NCI-H1436 treated with DMSO at 0.1 percent for 48 hours (cell line): ENCODE measurements at regions not wholly inside any gene's neighbourhood (a gene's known extent, or its start where the extent isn't known, plus 50 kb on each side); places are given as distances from the start of the nearest gene placed in this dataset.

Experiments used
- DNase-seq: peaks from one replicate; lab custom pipeline; 2025; lab: John Stamatoyannopoulos, UW

DNA sequence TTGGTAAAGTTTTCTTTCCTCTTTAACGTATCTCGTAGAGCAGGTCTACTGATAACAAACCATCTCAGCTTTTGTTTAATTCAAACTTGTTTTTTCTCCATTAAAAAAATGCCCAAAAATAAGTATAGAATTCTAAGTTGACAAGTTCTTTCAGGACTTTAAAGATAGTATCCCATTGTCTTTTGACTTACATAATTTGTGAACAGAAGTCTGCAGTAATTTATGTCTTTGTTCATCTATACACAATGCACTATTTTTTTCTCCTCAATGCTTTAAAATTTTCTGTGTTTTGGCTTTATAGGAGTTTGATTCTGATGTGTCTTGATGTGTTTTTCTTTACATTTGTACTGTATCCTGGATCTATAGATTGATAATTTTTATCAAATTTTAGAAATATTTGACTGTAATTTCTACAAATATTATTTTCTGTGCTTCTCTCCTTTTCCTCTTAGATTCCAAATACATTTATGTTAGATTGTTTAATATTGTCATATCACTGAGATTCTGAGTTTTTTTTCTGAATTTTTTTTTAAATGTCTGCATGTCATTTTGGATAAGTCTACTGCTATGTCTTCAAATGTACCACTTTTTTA is 143.3 kb downstream of the FTCDNL1 start:
- no peak for DNase-seq

DNA sequence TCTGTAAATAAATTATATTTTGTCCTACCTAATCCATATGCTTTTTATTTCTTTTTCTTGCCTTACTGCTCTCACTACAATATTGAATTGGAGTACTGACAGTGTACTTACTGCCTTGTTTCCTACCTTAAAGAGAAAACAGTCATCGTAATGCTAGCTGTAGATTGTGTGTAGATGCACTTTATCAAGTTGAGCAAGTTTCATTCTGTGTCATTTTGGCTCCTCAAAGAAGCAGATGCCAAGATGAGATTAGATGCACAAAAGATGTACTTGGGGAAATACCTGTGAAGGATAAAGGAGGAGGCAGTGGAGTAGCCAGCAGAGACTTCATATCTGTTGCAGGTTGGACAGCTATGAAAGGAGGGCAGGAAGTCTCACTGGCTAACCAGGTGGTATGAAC is 145.5 kb downstream of the FTCDNL1 start:
- DNase-seq = no peak

DNA sequence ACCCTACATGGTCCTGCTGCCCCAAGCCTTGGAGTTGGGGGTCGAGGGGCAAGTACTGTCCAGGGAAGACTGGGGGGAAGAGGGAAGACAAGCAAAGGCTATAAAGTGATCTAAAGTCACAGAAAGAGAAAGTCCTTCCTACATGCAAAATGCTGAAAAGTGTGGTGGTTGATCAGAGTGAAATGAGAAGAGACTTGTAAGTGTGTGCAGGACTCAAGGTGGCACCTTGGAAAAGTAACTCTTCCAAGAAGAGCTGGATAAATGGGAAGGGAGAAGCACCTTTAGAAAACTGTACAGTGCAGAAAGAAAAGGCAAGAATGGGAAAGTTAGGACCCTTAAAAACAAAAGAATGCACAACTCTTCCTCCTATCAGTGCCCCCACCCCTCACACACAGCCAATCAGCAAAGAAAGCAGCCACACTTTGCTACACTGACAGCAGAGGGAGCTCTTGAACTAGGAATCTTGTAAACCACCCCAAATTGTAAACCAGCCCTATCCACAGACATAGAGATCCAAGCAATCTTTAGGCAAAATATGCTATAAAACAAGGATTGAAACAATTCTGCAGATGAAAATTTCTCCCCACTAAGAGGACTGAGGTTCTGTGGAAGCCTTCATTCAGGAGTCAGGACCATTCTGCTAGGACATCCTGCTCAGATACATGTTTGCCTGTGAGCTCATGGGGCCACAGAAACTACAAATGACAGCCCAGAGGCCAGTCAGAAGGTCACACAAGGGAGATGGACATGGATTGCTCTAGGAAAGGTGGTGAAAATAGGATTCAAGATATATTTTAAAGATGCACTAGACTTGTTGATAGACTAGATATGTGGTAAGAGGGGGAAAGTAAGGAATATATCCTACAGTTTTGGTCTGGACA is 146.4 kb downstream of the FTCDNL1 start:
- DNase-seq = no peak

DNA sequence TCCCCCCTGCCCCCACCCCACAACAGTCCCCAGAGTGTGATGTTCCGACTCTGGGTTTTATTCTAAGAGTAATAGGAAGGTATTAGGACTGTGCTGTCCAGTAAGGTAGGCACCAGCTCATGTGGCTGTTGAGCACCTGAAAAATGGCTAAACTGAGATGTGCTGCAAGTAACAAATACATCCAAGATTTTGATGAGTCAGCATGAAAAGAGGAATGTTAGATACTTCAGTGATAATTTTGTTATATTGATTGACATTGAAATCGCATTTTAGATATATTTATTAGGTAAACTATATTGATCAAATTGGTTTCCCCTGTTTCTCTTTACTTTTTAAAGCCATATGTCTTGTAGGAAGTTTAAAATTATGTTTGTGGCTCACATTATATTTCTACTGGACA is 147.8 kb downstream of the FTCDNL1 start:
- DNase-seq = no peak

DNA sequence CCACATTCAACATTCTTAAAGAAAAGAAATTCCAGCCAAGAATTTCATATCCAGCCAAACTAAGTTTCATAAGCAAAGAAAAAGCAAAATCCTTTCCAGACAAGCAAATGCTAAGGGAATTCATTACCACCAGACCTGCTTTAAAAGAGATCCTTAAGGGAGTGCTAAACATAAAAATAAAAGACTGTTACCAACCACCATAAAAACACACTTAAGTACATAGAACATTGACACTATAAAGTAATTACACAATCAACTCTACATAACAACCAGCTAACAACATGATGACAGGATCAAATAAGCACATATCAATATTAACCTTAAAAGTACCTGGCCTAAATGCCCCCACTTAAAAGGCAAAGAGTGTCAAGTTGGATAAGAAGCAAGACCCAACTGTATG is 153.5 kb downstream of the FTCDNL1 start:
- DNase-seq = no peak

DNA sequence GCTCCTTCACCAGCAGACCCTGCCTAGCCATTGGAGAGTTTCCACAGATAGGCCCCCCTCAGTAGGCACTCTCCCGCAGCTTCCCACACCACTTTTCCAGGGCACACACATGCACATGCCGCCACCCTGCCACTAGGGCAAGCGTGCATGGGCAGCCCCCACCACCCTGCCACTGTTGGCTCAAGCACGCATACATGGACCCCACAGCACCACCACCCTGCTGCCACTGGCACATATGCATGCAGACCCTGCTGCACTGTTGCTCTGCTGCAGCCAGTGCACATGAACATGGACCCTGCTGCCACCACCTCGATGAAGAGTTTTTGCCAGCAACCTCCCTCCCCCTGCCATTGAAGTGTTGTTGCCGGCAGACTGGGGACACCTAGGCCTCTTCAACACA is 154.9 kb downstream of the FTCDNL1 start:
- DNase-seq = no peak

DNA sequence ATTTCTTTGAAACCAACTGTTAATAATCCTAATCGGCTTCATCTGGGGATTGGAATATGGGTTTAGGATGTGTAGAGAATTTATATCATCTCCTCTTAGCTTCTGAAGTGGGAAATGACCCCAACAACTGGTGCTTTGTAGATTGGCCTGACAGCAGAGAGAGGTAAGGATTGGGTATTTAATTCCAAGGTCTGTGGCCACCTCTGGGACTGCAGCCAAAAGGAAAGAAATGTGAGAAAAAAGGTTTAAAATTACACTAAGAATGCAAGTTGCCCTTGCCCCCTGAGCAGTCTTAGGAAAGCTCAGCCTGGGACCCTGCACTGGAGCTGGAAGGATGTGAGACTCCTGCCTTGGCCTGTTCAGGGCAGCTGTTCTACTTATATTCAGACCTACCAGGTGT is 157.1 kb downstream of the FTCDNL1 start:
- no peak for DNase-seq

DNA sequence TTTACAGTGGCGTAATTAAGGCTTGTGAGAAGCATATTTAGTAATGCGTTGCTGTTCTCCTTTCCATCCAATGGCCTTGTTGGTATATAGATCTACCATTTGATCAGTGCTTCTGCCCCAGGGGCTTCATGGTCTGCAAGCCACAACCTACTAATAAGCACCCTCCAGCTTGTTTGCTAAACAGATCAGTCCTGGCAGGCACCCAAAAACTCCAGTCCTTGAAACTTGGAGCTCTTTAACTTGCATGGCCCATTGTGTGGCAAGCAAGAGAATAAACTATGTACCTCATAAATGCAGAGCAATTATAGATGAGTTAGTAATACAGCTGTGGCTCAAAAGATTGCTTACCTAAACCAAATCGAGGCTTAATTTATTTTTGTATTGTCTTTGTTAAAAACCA is 158.5 kb downstream of the FTCDNL1 start:
- DNase-seq = peak; percentile 28

DNA sequence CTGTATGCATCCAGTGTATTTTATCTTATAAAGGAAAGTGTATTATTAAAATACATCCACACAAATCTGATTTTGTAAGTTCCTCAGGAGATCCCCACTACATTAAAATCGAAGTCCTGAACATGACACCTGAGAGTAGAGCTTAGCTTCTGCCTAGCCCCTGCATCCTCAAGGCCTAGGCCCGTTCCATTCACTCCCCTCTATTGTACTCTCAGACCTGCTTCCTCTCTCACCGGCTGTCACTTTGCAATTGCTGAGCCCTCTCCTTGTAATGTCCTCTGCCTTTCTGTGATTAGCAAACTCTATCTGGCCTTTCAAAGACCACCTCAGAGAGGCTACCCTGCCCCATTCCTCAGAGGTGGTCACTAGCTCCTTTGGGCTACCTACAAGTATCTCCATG is 160.8 kb downstream of the FTCDNL1 start:
- DNase-seq = no peak

DNA sequence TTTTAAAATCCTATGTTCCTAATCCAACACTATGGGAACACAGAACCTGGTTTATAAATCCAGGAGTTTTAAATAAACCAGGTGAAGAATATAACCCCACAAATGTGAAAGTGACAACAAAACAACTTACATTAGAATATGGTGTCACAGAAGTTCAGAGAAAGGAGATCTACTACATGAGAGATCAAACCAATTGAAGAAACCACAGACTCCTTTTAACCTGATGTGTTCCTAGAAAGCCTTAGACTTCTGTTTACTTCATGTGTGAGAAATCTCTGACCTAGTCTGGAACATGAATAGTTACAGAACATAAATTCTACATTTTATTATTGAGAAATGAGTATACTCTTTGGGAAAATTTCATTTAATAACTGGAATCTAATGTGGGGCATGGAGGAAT is 165.3 kb downstream of the FTCDNL1 start:
- no peak for DNase-seq

DNA sequence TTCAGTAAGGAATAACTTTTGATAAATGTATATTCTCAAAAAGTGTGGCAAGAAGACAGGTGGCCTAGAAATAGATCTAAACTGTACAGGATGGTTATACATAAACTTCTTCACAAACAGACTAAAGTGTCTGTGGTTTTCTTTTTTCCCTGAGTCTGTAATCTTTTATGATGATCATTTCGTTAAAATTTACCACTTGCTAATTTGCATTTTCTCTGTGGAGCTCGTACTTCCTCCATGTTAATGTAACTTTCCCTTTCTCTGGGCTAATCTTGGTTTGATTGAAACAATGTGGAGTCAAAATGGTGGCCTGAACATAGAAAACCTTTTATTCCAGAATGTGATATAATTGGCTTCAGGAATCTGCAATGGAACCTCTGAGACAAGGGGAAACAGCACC is 166.2 kb downstream of the FTCDNL1 start:
- DNase-seq = no peak

DNA sequence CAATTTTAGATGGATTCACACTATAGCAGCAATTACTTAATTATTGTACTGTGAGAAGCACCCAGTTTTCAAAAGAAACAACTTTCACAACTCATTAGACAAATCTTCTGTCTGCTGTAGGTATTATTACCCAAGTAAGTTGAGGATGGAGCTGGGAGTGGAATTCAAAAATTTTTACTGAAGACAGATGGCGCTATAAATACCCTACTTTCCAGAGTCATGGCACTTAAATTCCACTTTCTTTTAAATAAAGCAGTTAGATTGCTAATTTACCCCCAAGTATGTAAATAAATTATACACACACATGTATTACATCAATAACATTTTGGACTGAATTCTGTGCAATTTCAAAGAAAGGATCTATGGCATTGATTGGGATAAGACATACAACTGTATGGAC is 166.8 kb downstream of the FTCDNL1 start:
- DNase-seq = no peak

DNA sequence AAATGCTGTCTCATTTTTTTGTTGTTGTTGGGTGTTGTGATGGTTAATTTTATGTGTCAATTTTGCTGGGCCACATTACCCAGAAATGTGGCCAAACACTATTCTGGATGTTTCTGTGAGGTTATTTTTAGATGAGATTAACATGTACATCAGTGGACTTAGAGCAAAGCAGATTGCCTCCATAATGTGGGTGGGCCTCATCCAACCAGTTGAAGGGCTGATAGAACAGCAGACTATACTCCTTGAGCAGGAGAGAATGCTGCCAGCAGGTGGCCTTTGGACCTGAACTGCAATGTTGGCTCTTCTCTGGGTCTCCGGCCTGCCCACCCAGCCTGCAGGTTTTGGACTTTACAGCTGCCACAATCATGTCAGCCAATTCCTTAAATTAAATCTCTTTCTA is 169.0 kb downstream of the FTCDNL1 start:
- DNase-seq = no peak

DNA sequence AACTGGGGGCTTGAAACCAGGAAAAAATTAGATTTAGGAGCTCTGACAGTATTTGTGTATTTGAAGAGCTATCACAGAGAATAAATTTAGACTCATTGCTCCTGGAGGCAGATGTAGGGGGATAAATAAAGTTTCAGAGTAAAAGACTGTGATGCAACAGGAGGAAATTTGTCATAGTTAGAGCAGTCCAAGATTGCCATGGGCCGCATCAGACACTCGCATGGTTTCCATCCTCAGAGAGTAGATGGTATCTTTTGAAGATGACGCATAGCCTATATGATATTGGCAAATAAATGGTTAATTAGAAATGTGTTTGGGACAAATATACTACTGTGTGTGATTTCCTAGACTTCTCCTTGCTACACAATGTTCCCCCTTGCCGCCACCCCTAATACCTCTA is 170.5 kb downstream of the FTCDNL1 start:
- no peak for DNase-seq

DNA sequence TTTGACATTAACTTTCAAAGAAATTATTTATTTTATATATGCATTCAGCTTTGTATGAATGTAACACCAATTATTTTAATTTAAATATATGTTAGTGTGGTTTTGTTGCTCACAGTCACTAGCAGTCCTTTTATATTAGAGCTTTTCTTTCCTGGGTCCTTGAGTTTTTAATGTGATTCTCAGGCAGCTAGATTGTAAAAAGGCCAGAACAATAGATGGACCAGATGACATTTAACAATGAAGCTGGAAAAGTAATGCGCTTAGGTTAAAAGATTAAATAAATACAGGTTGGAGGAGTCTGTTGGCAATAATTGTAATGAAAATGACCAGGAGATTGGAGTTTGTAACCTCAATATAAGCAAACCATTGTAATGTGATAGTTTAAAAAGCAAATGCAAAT is 171.1 kb downstream of the FTCDNL1 start:
- no peak for DNase-seq

DNA sequence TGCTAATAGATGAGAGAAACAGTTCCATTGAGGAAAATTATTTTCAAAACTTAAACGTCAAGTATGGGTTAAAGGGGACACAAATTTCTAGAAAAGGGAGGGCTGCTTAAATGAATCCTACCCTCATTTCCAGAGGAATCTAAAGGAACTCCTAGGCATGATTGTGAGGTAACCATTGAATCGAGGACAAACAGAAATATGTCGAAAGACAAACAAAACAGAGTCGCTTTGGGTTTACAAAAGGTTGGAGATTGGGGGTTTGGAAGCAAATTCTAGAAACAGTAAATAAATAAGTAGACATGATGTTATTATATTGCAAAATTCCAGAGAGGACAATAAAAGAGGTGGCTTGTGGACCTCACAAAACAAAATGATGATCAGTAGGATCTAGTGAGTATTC is 173.1 kb downstream of the FTCDNL1 start:
- DNase-seq = no peak

DNA sequence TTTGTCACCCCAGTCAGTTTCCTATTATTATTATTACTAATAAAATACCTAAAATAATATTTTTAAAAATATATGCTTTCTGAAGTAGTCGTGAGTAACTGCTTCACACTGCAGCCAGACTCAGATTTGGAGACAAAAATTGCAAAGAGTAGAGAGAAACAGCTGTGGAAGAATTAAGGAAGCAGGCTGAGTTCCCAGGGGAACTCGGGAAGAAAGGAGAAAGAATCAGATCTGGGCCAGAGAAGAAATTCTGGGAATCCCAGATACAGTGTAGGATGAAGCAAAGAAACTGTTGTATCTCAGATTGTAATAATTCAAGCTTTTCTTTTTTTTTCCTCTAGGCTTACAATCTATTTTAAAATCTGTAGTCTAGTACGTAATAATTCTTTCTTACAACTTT is 182.3 kb downstream of the FTCDNL1 start:
- DNase-seq = no peak

DNA sequence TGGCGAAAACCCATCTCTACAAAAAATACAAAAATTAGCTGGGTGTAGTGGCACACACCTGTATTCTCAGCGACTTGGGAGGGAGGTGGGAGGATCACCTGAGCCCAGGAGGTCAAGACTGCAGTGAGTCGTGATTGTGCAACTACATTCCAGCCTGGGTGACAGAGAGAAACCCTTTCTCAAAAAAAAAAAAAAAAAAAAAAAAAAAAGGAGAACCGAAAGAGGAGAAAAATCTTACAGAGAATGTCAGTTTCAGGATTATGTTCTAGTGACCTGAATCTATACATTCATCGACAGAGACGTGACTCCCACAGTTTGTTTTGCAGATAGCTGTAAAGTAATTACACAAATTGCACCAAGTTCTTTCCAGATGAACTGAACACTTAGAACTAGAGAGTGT is 187.8 kb downstream of the FTCDNL1 start:
- DNase-seq = no peak

DNA sequence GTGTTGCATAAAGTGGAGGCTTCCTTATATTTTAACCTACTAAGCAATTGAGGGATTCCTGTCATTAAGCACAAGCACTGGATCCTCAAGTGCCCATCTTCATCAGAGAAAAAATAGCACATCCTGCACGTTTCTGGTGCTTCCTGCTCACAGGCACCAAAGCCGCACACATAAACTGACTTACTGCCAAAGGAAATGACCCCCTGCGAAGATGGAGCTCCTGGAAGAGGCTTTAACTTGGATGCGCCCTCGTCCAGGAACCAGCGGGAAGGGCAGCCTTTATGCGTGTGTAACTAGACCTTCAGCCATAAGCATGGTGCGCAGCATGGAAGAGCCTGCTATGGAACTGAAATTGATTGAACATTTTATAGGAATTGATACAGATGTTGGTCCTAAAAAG is 188.7 kb downstream of the FTCDNL1 start:
- DNase-seq = no peak

DNA sequence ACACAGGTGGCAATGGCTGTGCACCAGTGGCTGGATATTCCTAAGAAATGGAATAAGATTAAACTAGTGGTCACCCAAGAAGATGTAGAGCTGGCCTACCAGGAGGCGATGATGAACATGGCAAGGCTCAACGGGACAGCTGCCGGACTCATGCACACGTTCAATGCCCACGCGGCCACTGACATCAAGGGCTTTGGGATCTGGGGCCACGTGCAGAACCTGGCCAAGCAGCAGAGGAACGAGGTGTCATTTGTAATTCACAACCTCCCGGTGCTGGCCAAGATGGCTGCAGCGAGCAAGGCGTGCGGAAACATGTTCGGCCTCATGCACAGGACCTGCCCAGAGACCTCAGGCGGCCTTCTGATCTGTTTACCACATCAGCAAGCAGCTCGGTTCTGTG is 190.8 kb downstream of the FTCDNL1 start:
- no peak for DNase-seq

DNA sequence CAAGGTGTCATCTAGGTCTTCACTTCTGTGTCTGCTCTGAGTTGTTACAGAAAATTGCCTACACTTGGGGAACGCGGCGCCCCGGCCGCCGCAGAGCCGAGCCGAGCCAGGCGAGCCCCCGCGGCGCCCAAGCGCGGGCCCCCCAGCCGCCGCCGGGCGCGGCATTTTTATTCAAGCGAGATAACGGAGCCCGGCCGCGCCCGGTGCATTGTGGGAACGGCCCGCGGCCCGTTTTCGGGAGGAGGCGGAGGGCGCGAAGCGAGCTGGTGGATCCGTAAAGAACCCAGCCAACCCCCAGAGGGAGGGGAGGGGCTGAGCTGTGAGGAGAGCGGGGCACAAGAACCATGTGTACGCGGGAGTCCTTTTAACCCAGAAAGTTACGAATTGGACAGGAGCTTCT is 191.8 kb downstream of the FTCDNL1 start:
- DNase-seq = no peak

DNA sequence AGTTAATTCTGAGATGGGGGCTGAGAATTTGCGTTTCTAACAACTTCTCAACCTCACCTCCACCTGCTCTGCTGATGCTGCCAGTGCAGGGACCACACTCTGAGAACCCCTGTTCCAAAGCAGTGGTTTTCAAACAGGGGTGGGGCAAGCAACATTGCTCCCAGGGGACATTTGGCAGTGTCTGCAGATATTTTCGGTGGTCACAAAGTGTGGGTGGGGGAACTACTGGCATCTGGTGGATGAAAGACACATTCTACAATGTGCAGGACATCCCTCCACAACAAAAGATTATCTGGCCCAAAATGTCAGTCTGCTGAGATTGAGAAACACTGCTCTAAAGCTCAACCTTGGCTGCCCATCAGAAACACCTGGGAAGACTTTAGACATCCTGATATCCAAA is 188.7 kb upstream of the SATB2 start:
- DNase-seq = no peak

DNA sequence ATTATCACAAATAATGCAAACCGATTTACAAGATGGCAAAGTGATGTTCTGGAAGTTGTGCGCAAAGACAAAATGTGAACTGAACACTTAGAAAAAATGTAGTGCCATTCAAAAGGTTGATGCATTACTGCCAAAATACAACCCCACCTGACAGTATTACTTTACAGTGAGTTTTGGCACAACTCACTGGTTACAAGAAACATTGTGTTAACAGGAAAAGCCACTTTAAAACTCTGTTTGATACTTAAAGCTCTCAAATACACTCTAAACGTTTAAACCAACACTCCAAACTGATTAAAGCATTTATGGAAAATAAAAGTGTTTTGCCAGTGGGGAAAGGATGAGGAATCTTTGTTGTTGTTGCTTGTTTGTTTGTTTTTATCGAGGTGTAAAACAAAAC is 173.4 kb upstream of the SATB2 start:
- no peak for DNase-seq

DNA sequence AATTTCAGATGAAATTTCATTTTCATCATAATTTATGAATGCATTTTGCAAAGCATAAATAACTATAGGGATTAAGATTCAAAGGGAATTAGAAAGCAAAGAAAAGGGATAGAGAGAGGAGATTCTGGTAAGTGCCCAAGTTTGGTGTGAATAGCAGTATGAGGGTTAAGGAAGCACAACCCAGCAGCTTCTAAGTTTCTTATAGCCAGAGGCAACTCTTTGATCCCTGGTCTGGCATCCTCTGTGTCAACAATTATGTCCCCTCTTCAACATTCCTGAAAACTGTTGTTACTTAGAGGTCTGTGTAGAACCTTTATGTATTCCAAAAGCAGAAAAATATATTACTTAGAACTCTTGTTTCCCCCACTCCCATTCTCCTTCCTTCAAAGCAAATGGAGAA is 171.6 kb upstream of the SATB2 start:
- no peak for DNase-seq
